ENCODE measurements at regions not wholly inside any gene's neighbourhood (a gene's known extent, or its start where the extent isn't known, plus 50 kb on each side); places are given as distances from the start of the nearest gene placed in this dataset.

DNA sequence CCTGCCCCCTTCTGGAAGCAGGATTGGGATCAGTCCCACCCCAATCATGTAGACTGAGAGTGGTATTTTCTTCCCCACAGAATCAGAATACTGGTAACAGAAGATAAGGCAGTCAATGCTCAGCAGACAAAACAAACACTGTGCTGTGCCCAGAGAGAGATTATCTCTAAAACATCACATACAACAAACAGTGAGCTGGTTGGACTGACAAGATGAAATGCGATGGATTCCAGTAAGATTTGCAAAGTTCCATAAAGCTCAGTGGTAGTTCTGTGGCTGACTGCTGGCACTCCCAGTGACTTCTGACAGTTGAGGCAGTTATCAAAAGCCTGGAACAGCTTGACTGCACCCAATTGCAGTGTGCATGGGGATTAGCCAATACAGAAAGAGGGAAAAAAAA, 311.5 kb upstream of the MGAT5 start:
- no peaks in the 10 kb centered on the region for H3K79me2 ChIP-seq (ENCODE audit: low read length)
- H3K9me3 ChIP-seq (ENCODE audit: insufficient read depth, low read length) = no peaks in the 10 kb centered on the region; the same call in 1 of the 2 replicates
- H3K4me1 ChIP-seq (ENCODE audit: low read length) = no peaks in the 10 kb centered on the region
- H2AFZ ChIP-seq (ENCODE audit: low read depth, low read length) = no peak overlapping the region
- no peaks in the 10 kb centered on the region for H4K20me1 ChIP-seq (ENCODE audit: insufficient read depth, low read length)
- TF ChIP-seq, protein P1, sequence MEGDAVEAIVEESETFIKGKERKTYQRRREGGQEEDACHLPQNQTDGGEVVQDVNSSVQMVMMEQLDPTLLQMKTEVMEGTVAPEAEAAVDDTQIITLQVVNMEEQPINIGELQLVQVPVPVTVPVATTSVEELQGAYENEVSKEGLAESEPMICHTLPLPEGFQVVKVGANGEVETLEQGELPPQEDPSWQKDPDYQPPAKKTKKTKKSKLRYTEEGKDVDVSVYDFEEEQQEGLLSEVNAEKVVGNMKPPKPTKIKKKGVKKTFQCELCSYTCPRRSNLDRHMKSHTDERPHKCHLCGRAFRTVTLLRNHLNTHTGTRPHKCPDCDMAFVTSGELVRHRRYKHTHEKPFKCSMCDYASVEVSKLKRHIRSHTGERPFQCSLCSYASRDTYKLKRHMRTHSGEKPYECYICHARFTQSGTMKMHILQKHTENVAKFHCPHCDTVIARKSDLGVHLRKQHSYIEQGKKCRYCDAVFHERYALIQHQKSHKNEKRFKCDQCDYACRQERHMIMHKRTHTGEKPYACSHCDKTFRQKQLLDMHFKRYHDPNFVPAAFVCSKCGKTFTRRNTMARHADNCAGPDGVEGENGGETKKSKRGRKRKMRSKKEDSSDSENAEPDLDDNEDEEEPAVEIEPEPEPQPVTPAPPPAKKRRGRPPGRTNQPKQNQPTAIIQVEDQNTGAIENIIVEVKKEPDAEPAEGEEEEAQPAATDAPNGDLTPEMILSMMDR (IDR thresholded peaks at IDR 0.05; ENCODE audit: low read depth, low read length) = no peak
- TF ChIP-seq EZH2phosphoT487 (IDR thresholded peaks at IDR 0.05; ENCODE audit: low read depth) = no peak
- H3K27me3 ChIP-seq (ENCODE audit: low read depth, low read length) = peaks cover 9% of the 10 kb centered on the region; the same call in 1 of the 2 replicates
- H3K4me2 ChIP-seq (ENCODE audit: low read length) = no peak overlapping the region
- no peak overlapping the region for H3K27ac ChIP-seq (ENCODE audit: low read length)
- H3K4me3 ChIP-seq (ENCODE audit: low read length) = no peak overlapping the region
- H3K36me3 ChIP-seq (replicated peaks; ENCODE audit: low read depth, low read length) = no peaks in the 10 kb centered on the region
- H3K9ac ChIP-seq (ENCODE audit: low read length) = no peak overlapping the region

DNA sequence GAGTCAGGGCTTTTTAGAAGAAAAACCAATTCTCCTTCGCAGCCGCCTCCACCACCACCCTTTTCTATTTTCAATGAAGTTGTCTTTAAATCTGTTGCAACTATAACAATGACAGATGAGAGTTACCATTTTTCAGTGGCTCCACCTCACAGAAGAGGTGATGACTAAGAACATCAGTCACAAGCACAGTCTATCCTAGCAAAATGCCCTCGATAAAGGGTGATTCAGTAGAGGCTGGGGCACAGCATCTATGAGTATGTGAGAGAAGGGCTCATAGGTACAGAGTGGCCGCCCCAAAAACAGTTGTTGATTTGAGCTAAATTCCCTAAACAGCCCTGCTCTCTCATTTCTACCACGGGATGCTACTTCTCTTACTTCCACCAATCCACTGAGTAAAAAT, 310.8 kb upstream of the MGAT5 start:
- H3K27me3 ChIP-seq (ENCODE audit: low read depth, low read length) = peaks cover 9% of the 10 kb centered on the region; the same call in 1 of the 2 replicates

GRCh38 chr2:133945089-133945488, 308.8 kb upstream of the MGAT5 start:
- Histone ChIP-seq H3K4me3 (ENCODE audit: low read length) (no peak overlapping the region), H3K9me3 (ENCODE audit: insufficient read depth, low read length) (no peaks in the 10 kb centered on the region; the same call in 1 of the 2 replicates), H3K4me1 (ENCODE audit: low read length) (peaks cover 1% of the 10 kb centered on the region; the same call in 1 of the 2 replicates), H3K4me2 (ENCODE audit: low read length) (no peak overlapping the region), H2AFZ (ENCODE audit: low read depth, low read length) (no peak overlapping the region), H3K36me3 (replicated peaks; ENCODE audit: low read depth, low read length) (no peaks in the 10 kb centered on the region), H3K27ac (ENCODE audit: low read length) (no peak overlapping the region), H3K9ac (ENCODE audit: low read length) (no peak overlapping the region), H4K20me1 (ENCODE audit: insufficient read depth, low read length) (no peaks in the 10 kb centered on the region), H3K79me2 (ENCODE audit: low read length) (no peaks in the 10 kb centered on the region), H3K27me3 (ENCODE audit: low read depth, low read length) (peaks cover 22% of the 10 kb centered on the region; the same call in 1 of the 2 replicates)
- TF ChIP-seq, protein P1 (IDR thresholded peaks at IDR 0.05; ENCODE audit: low read depth, low read length) = no peak
- TF ChIP-seq EZH2phosphoT487 (IDR thresholded peaks at IDR 0.05; ENCODE audit: low read depth) = no peak

More for the DNA sequence above, 310.8 kb upstream of the MGAT5 start:
- no peaks in the 10 kb centered on the region for H4K20me1 ChIP-seq (ENCODE audit: insufficient read depth, low read length)
- H3K4me1 ChIP-seq (ENCODE audit: low read length) = no peaks in the 10 kb centered on the region
- H3K79me2 ChIP-seq (ENCODE audit: low read length) = no peaks in the 10 kb centered on the region
- no peaks in the 10 kb centered on the region; the same call in 1 of the 2 replicates for H3K9me3 ChIP-seq (ENCODE audit: insufficient read depth, low read length)
- no peak for TF ChIP-seq EZH2phosphoT487 (IDR thresholded peaks at IDR 0.05; ENCODE audit: low read depth)
- TF ChIP-seq, protein P1 (IDR thresholded peaks at IDR 0.05; ENCODE audit: low read depth, low read length) = no peak
- H3K4me2 ChIP-seq (ENCODE audit: low read length) = no peak overlapping the region
- no peak overlapping the region for H3K4me3 ChIP-seq (ENCODE audit: low read length)
- no peaks in the 10 kb centered on the region for H3K36me3 ChIP-seq (replicated peaks; ENCODE audit: low read depth, low read length)
- no peak overlapping the region for H2AFZ ChIP-seq (ENCODE audit: low read depth, low read length)
- no peak overlapping the region for H3K27ac ChIP-seq (ENCODE audit: low read length)
- no peak overlapping the region for H3K9ac ChIP-seq (ENCODE audit: low read length)

DNA sequence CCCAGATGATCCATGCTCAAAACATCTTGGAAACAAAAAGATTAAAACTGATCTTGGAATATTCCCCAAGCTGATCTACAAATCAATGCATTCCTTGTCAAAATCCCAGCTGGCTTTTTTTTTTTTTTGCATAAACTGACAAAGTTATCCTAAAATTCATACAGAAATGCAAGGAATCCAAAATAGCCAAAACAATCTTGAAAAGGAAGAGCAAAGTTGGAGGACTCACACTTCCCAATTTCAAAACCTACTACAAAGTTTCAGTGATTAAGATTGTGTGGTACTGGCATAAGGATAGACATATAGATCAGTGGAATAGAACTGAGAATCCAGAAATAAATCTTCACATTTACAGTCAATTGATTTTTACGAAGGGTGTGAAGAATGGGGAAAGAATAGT, 306.8 kb upstream of the MGAT5 start:
- Histone ChIP-seq H3K27ac (ENCODE audit: low read length) (no peak overlapping the region), H3K36me3 (replicated peaks; ENCODE audit: low read depth, low read length) (no peaks in the 10 kb centered on the region), H3K27me3 (ENCODE audit: low read depth, low read length) (peaks cover 25% of the 10 kb centered on the region; the same call in 1 of the 2 replicates), H3K9me3 (ENCODE audit: insufficient read depth, low read length) (no peaks in the 10 kb centered on the region; the same call in 1 of the 2 replicates), H3K4me2 (ENCODE audit: low read length) (no peak overlapping the region), H3K79me2 (ENCODE audit: low read length) (no peaks in the 10 kb centered on the region), H3K4me1 (ENCODE audit: low read length) (peaks cover 21% of the 10 kb centered on the region), H3K4me3 (ENCODE audit: low read length) (no peak overlapping the region), H4K20me1 (ENCODE audit: insufficient read depth, low read length) (no peaks in the 10 kb centered on the region), H3K9ac (ENCODE audit: low read length) (no peak overlapping the region), H2AFZ (ENCODE audit: low read depth, low read length) (no peak overlapping the region)
- TF ChIP-seq EZH2phosphoT487 (IDR thresholded peaks at IDR 0.05; ENCODE audit: low read depth) = no peak
- TF ChIP-seq, protein P1 (IDR thresholded peaks at IDR 0.05; ENCODE audit: low read depth, low read length) = no peak

Data from OCI-LY3 (cell line).